ENCODE measurements at regions not wholly inside any gene's neighbourhood (a gene's known extent, or its start where the extent isn't known, plus 50 kb on each side); places are given as distances from the start of the nearest gene placed in this dataset.

DNA sequence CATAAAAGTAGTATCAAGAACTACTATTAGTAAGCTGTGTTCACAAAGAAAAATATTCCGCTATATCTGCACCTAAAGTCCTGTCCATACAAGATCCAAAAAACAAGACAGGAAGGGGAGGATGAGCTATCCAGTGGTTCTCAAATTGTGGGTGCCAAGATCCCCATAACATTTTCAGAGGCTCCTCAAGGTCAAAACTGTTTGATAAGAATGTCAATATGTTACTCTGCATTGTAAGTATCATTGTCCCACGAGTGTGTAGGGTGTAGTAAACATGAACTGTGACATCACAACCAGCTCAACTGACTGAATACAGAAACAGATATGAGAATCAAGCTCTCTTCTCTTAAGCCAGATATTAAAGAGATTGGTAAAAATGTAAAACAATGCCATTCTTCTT lies 81.9 kb upstream of the HIVEP1 start:
- Mint-ChIP-seq H3K27me3 (no peaks in the 10 kb centered on the region), H3K9me3 (no peaks in the 10 kb centered on the region), H3K4me1 (ENCODE audit: unreplicated experiment) (peaks cover 5% of the 10 kb centered on the region), H3K36me3 (no peaks in the 10 kb centered on the region), H3K27ac (no peak overlapping the region), H3K4me3 (no peak overlapping the region)
- no peak for DNase-seq (ENCODE audit: extremely low spot score, unreplicated experiment)
- TF ChIP-seq, protein P1, sequence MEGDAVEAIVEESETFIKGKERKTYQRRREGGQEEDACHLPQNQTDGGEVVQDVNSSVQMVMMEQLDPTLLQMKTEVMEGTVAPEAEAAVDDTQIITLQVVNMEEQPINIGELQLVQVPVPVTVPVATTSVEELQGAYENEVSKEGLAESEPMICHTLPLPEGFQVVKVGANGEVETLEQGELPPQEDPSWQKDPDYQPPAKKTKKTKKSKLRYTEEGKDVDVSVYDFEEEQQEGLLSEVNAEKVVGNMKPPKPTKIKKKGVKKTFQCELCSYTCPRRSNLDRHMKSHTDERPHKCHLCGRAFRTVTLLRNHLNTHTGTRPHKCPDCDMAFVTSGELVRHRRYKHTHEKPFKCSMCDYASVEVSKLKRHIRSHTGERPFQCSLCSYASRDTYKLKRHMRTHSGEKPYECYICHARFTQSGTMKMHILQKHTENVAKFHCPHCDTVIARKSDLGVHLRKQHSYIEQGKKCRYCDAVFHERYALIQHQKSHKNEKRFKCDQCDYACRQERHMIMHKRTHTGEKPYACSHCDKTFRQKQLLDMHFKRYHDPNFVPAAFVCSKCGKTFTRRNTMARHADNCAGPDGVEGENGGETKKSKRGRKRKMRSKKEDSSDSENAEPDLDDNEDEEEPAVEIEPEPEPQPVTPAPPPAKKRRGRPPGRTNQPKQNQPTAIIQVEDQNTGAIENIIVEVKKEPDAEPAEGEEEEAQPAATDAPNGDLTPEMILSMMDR (conservative IDR thresholded peaks at IDR 0.05) = no peak

DNA sequence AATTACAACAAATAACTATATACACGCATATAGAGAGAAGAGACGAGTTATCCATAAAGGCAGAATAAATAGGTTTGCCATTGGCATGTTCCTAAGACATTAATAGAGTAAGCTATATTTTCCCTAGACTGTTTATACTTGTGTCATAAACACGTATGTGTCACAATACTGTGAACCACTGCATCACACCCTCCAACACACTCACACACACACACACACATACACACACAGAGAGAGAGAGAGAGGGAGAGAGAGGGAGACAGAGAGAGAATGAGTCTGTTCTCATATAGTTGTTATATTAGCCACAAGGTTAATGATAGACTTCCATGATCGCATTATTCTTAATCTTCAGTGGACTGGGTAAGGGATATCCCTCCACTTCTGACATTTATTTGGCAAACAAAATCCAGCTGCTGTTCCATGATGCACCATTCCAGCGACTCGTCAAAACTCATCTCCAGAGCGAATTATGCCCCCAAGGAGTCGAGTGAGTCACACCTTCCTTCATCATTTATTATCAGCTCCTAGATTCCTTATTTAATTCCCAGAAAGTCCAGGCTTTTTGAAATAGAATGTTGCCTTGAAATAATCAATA lies 82.8 kb upstream of the HIVEP1 start:
- Mint-ChIP-seq H3K9me3 (no peaks in the 10 kb centered on the region), H3K27me3 (no peaks in the 10 kb centered on the region), H3K4me1 (ENCODE audit: unreplicated experiment) (peaks cover 5% of the 10 kb centered on the region)

DNA sequence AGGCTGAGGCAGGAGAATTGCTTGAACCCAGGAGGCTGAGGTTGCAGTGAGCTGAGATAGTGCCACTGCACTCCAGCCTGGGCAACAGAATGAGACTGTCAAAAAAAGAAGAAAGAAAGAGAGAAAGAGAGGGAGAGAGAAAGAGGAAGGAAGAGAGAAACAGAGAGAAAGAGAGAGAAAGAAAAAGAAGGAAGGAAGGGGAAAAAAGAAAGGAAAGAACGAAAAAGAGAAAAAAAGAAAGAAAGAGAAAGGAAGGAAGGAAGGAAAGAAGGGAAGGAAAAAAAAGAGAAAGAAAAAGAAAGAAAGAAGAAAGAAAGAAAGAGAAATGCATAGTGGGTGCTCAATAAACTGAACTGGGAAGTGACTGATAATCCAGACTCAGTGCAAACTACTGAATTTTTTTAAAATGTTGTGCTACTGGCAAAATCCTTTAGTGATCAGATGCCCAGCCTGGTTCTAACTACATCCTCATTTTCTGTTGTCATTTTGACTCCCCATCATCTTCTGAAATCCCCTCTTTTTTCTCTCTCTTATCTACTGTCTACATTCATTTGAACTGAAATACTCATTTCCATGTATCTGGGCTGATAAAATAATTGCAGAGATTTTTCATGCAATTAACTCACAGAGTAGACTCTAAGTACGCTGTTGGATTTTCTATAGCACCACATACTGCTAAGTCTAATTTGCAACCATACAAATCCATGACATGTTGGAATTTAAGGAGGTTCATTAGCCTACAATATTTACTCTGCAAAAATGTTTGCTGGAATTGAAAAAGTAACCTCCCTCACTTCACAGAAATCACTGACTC lies 85.3 kb upstream of the HIVEP1 start:
- H3K27me3 Mint-ChIP-seq = no peaks in the 10 kb centered on the region
- DNase-seq (ENCODE audit: extremely low spot score, unreplicated experiment) = no peak
- H3K4me3 Mint-ChIP-seq = no peak overlapping the region
- peaks cover 5% of the 10 kb centered on the region for H3K4me1 Mint-ChIP-seq (ENCODE audit: unreplicated experiment)
- H3K36me3 Mint-ChIP-seq = no peaks in the 10 kb centered on the region
- H3K9me3 Mint-ChIP-seq = no peaks in the 10 kb centered on the region
- TF ChIP-seq, protein P1 (conservative IDR thresholded peaks at IDR 0.05) = no peak
- H3K27ac Mint-ChIP-seq = no peak overlapping the region

More for the DNA sequence above, 82.8 kb upstream of the HIVEP1 start:
- H3K4me3 Mint-ChIP-seq = no peak overlapping the region
- TF ChIP-seq, protein P1 (conservative IDR thresholded peaks at IDR 0.05) = no peak
- no peaks in the 10 kb centered on the region for H3K36me3 Mint-ChIP-seq
- no peak for DNase-seq (ENCODE audit: extremely low spot score, unreplicated experiment)
- H3K27ac Mint-ChIP-seq = no peak overlapping the region

DNA sequence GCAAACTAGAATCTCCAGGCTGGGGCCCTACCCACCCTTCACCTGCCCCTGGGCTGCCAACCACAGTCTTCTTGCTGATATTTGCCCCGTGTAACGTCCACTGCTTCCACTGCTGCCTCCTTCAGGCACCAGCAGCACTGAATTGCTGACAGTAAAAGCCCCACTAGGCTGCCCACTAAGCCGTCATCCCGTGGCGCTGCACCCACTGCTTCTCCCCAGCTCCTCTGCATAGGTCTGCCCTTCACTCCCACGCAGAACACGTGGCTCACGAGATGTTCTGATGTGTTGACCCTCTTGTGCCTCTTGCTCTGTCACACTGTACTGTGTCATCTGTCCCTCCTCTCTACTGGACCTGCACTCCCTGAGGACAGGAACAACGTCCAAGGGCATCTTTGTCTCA lies 86.3 kb upstream of the HIVEP1 start:
- no peak for DNase-seq (ENCODE audit: extremely low spot score, unreplicated experiment)
- Mint-ChIP-seq H3K4me3 (no peak overlapping the region), H3K27me3 (no peaks in the 10 kb centered on the region), H3K9me3 (no peaks in the 10 kb centered on the region), H3K27ac (no peak overlapping the region), H3K4me1 (ENCODE audit: unreplicated experiment) (peaks cover 7% of the 10 kb centered on the region), H3K36me3 (no peaks in the 10 kb centered on the region)
- TF ChIP-seq, protein P1 (conservative IDR thresholded peaks at IDR 0.05) = no peak

DNA sequence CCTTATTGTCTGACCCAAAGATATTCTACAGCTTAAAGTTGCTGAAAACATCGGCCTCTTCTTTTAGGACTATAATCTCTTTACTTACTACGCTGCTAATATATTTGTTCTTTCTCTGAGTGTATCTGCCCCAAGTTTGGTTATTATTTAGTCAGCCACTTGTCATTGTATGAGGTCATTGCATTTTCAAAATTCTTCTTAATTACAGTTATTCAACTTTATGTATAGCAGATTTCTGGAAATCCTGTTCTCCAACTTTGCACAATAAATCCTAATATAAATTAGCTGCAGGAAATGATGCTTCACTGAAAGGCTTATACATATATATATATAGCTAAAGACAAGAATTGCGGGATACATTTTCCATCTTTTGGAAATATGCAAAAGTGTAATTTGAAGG lies 88.5 kb upstream of the HIVEP1 start:
- Mint-ChIP-seq H3K27me3 (no peaks in the 10 kb centered on the region), H3K9me3 (no peaks in the 10 kb centered on the region), H3K4me3 (no peak overlapping the region), H3K27ac (no peak overlapping the region), H3K36me3 (no peaks in the 10 kb centered on the region), H3K4me1 (ENCODE audit: unreplicated experiment) (peaks cover 15% of the 10 kb centered on the region)
- TF ChIP-seq, protein P1 (conservative IDR thresholded peaks at IDR 0.05) = no peak
- DNase-seq (ENCODE audit: extremely low spot score, unreplicated experiment) = no peak
